ENCODE measurements at regions not wholly inside any gene's neighbourhood (a gene's known extent, or its start where the extent isn't known, plus 50 kb on each side); places are given as distances from the start of the nearest gene placed in this dataset.

DNA sequence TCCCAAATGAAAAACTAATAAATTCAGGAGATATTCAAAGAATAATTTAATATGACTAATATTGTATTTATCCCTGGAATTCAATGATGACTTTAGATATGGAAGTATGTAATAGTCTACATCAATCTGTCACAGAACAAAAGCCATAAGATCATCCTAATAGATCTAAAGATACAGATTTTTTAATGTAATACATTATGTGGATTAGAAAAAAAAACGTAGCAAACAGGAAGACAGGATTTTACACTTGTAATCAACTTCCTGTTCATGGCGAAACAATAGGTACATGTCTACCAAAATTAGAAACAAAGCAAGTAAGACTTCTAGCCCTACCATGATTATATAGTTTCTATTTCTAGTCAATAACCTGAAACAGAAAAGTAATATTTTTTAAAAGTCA, 192.2 kb downstream of the TTC32 start:
- no peak for TF ChIP-seq EP300 (IDR thresholded peaks at IDR 0.05)
- TF ChIP-seq, protein P1, sequence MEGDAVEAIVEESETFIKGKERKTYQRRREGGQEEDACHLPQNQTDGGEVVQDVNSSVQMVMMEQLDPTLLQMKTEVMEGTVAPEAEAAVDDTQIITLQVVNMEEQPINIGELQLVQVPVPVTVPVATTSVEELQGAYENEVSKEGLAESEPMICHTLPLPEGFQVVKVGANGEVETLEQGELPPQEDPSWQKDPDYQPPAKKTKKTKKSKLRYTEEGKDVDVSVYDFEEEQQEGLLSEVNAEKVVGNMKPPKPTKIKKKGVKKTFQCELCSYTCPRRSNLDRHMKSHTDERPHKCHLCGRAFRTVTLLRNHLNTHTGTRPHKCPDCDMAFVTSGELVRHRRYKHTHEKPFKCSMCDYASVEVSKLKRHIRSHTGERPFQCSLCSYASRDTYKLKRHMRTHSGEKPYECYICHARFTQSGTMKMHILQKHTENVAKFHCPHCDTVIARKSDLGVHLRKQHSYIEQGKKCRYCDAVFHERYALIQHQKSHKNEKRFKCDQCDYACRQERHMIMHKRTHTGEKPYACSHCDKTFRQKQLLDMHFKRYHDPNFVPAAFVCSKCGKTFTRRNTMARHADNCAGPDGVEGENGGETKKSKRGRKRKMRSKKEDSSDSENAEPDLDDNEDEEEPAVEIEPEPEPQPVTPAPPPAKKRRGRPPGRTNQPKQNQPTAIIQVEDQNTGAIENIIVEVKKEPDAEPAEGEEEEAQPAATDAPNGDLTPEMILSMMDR (IDR thresholded peaks at IDR 0.05), result no peak
